GM23338 (cell line): ENCODE measurements at regions not wholly inside any gene's neighbourhood (a gene's known extent, or its start where the extent isn't known, plus 50 kb on each side); places are given as distances from the start of the nearest gene placed in this dataset.

ENCODE experiments used
- ATAC-seq: fragments of 200-7000 bp; cut with Tn5 transposase; 3 replicates; pipeline ENCODE4 v1.9.1; 2020
- DNase-seq: peaks from one replicate; pipeline ENCODE4 v3.0.0-alpha.2; 2015; ENCODE audit warnings: low spot score
- H2AFZ ChIP-seq: fragments of 200-600 bp; sonication (generic); 2 replicates; pipeline ENCODE4 v1.8.0; 2016; ENCODE audit warnings: antibody characterized with exemption, mild to moderate bottlenecking, moderate library complexity
- H3F3A ChIP-seq: fragments of 200-600 bp; sonication (generic); replicated peaks from 2 replicates; pipeline ENCODE4 v1.8.0; 2017; ENCODE audit warnings: antibody characterized with exemption, mixed run types, low read depth
- H3K27ac ChIP-seq: fragments of 200-600 bp; sonication (generic); 2 replicates; pipeline ENCODE4 v1.6.1; 2016; ENCODE audit warnings: low read depth
- H3K27me3 ChIP-seq: fragments of 200-600 bp; sonication (generic); 2 replicates; pipeline ENCODE4 v1.8.0; 2016; ENCODE audit warnings: mild to moderate bottlenecking, mixed run types, moderate library complexity; ENCODE audit not compliant: insufficient read depth
- H3K36me3 ChIP-seq: fragments of 200-600 bp; sonication (generic); 2 replicates; pipeline ENCODE4 v1.8.0; 2016; ENCODE audit warnings: mild to moderate bottlenecking; ENCODE audit not compliant: insufficient read depth
- H3K4me1 ChIP-seq: fragments of 200-600 bp; sonication (generic); 2 replicates; pipeline ENCODE4 v1.8.0; 2016; ENCODE audit warnings: mild to moderate bottlenecking, moderate library complexity; ENCODE audit not compliant: insufficient read depth
- H3K4me2 ChIP-seq: fragments of 200-600 bp; sonication (generic); 2 replicates; pipeline ENCODE4 v1.7.1; 2017; ENCODE audit warnings: mixed run types
- H3K4me3 ChIP-seq: fragments of 200-600 bp; sonication (generic); 2 replicates; pipeline ENCODE4 v1.6.1; 2016; ENCODE audit warnings: mixed run types
- H3K79me2 ChIP-seq: fragments of 200-600 bp; sonication (generic); replicated peaks from 2 replicates; pipeline ENCODE4 v1.8.0; 2017; ENCODE audit warnings: mild to moderate bottlenecking; ENCODE audit not compliant: insufficient read depth
- H3K9me2 ChIP-seq: fragments of 200-600 bp; sonication (generic); 2 replicates; pipeline ENCODE4 v1.8.0; 2017; ENCODE audit not compliant: insufficient read depth
- H4K20me1 ChIP-seq: fragments of 200-600 bp; sonication (generic); replicated peaks from 2 replicates; pipeline ENCODE4 v1.8.0; 2017; ENCODE audit warnings: mild to moderate bottlenecking; ENCODE audit not compliant: insufficient read depth
- H3K27ac Mint-ChIP-seq: 2 replicates; pipeline ENCODE4 v1.8.0; 2020; ENCODE audit warnings: inconsistent platforms, mild to moderate bottlenecking, moderate library complexity, mixed read lengths
- H3K27me3 Mint-ChIP-seq: 3 replicates; pipeline ENCODE4 v1.8.0; 2022; ENCODE audit warnings: low read depth, mild to moderate bottlenecking, moderate library complexity, mixed read lengths, inconsistent platforms; ENCODE audit not compliant: insufficient read depth, poor library complexity
- H3K36me3 Mint-ChIP-seq: 3 replicates; pipeline ENCODE4 v1.8.0; 2021; ENCODE audit warnings: low read depth, mild to moderate bottlenecking, inconsistent platforms, moderate library complexity, mixed read lengths
- H3K4me1 Mint-ChIP-seq: 3 replicates; pipeline ENCODE4 v1.8.0; 2020; ENCODE audit warnings: mild to moderate bottlenecking, inconsistent platforms, mixed read lengths
- H3K4me3 Mint-ChIP-seq: 3 replicates; pipeline ENCODE4 v1.8.0; 2021; ENCODE audit warnings: moderate library complexity, mild to moderate bottlenecking, inconsistent platforms, mixed read lengths
- H3K9me3 Mint-ChIP-seq: 3 replicates; pipeline ENCODE4 v1.8.0; 2020; ENCODE audit warnings: moderate library complexity, mild to moderate bottlenecking, inconsistent platforms, mixed read lengths
- EZH2 ChIP-seq: fragments of 200-600 bp; sonication (generic); IDR thresholded peaks from one replicate; pipeline ENCODE4 v1.8.0; 2017; ENCODE audit warnings: antibody characterized with exemption, mild to moderate bottlenecking, low read depth; ENCODE audit not compliant: unreplicated experiment
- EZH2phosphoT487 ChIP-seq: fragments of 200-600 bp; sonication (generic); IDR thresholded peaks from one replicate; pipeline ENCODE4 v1.8.1; 2018; ENCODE audit warnings: antibody characterized with exemption; ENCODE audit not compliant: unreplicated experiment
- ZNF331 ChIP-seq: fragments of 250-450 bp; sonication (Bioruptor Pico); IDR thresholded peaks from 2 replicates; pipeline ENCODE4 v1.5.0; 2020; ENCODE audit warnings: low read depth, mild to moderate bottlenecking, moderate library complexity
- TF ChIP-seq, protein P1 (sequence below): fragments of 250-450 bp; sonication (Bioruptor Pico); IDR thresholded peaks from 2 replicates; pipeline ENCODE4 v1.5.0; 2020; ENCODE audit warnings: mild to moderate bottlenecking, moderate library complexity

DNA sequence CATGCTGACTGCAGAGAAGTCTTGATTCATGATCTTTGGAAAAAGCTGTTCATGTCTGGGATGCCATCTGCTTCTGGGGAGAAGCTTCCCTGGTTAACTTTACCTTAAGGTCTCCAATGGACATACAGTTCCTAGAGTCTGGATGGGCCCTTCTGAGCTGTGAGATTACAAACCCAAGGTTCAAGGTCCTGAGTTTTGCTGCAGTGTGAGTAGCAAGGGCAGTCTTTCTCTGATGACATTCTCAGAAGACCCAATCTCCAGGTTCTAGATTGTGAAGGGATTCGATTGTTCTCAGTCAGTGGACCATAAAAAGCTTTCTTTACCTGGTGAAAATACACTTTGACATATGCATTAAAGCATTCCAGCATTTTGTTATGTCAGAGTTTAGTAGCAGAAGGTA is 179.2 kb downstream of the AASDH start:
- no peak overlapping the region for H3K27ac Mint-ChIP-seq
- H4K20me1 ChIP-seq = peaks cover 4% of the 10 kb centered on the region
- no peak for ATAC-seq
- TF ChIP-seq, protein P1, sequence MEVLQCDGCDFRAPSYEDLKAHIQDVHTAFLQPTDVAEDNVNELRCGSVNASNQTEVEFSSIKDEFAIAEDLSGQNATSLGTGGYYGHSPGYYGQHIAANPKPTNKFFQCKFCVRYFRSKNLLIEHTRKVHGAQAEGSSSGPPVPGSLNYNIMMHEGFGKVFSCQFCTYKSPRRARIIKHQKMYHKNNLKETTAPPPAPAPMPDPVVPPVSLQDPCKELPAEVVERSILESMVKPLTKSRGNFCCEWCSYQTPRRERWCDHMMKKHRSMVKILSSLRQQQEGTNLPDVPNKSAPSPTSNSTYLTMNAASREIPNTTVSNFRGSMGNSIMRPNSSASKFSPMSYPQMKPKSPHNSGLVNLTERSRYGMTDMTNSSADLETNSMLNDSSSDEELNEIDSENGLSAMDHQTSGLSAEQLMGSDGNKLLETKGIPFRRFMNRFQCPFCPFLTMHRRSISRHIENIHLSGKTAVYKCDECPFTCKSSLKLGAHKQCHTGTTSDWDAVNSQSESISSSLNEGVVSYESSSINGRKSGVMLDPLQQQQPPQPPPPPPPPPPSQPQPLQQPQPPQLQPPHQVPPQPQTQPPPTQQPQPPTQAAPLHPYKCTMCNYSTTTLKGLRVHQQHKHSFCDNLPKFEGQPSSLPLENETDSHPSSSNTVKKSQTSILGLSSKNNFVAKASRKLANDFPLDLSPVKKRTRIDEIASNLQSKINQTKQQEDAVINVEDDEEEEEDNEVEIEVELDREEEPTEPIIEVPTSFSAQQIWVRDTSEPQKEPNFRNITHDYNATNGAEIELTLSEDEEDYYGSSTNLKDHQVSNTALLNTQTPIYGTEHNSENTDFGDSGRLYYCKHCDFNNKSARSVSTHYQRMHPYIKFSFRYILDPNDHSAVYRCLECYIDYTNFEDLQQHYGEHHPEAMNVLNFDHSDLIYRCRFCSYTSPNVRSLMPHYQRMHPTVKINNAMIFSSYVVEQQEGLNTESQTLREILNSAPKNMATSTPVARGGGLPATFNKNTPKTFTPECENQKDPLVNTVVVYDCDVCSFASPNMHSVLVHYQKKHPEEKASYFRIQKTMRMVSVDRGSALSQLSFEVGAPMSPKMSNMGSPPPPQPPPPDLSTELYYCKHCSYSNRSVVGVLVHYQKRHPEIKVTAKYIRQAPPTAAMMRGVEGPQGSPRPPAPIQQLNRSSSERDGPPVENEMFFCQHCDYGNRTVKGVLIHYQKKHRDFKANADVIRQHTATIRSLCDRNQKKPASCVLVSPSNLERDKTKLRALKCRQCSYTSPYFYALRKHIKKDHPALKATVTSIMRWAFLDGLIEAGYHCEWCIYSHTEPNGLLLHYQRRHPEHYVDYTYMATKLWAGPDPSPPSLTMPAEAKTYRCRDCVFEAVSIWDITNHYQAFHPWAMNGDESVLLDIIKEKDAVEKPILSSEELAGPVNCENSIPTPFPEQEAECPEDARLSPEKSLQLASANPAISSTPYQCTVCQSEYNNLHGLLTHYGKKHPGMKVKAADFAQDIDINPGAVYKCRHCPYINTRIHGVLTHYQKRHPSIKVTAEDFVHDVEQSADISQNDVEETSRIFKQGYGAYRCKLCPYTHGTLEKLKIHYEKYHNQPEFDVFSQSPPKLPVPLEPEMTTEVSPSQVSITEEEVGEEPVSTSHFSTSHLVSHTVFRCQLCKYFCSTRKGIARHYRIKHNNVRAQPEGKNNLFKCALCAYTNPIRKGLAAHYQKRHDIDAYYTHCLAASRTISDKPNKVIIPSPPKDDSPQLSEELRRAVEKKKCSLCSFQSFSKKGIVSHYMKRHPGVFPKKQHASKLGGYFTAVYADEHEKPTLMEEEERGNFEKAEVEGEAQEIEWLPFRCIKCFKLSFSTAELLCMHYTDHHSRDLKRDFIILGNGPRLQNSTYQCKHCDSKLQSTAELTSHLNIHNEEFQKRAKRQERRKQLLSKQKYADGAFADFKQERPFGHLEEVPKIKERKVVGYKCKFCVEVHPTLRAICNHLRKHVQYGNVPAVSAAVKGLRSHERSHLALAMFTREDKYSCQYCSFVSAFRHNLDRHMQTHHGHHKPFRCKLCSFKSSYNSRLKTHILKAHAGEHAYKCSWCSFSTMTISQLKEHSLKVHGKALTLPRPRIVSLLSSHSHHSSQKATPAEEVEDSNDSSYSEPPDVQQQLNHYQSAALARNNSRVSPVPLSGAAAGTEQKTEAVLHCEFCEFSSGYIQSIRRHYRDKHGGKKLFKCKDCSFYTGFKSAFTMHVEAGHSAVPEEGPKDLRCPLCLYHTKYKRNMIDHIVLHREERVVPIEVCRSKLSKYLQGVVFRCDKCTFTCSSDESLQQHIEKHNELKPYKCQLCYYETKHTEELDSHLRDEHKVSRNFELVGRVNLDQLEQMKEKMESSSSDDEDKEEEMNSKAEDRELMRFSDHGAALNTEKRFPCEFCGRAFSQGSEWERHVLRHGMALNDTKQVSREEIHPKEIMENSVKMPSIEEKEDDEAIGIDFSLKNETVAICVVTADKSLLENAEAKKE (CRISPR knock-in tag) = no peak
- TF ChIP-seq ZNF331 (CRISPR knock-in tag) (no peak), EZH2phosphoT487 (no peak)
- no peak overlapping the region for H2AFZ ChIP-seq
- 0 out of 2 replicates have a peak, but pooled peaks cover 4% of the 10 kb centered on the region for H3K36me3 ChIP-seq
- no peak overlapping the region for H3K4me2 ChIP-seq
- H3K27ac ChIP-seq = no peak overlapping the region
- no peaks in the 10 kb centered on the region for H3K79me2 ChIP-seq
- no peaks in the 10 kb centered on the region for H3F3A ChIP-seq
- H3K9me2 ChIP-seq = no peaks in the 10 kb centered on the region; the same call in 1 of the 2 replicates
- no peak overlapping the region for H3K4me3 ChIP-seq
- DNase-seq = no peak
- peaks cover 31% of the 10 kb centered on the region for H3K36me3 Mint-ChIP-seq
- peaks cover 11% of the 10 kb centered on the region for H3K27me3 Mint-ChIP-seq
- no peak overlapping the region for H3K4me3 Mint-ChIP-seq
- H3K4me1 ChIP-seq = peaks cover 3% of the 10 kb centered on the region; the same call in 1 of the 2 replicates
- H3K4me1 Mint-ChIP-seq = peaks cover 2% of the 10 kb centered on the region; the same call in 2 of the 3 replicates
- H3K9me3 Mint-ChIP-seq = peaks cover 33% of the 10 kb centered on the region
- H3K27me3 ChIP-seq = peaks cover 74% of the 10 kb centered on the region

DNA sequence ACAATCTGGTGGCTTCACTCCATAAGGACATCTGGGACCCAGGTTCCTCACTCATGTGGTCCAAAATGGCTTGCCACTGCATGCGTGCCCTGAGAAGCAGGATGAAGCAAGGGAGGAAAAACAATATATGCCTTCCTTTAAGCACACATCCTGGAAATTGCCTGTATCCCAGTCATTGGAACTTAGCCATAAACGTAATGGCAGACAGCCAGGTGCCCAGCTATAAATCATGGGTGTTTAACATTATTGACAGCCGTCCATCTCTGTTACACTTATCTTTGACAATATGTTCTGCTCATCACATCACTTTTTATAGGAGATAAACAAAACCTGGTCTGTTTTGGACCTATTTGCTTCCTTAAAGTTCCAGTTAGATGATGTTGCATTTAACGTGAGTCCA is 181.0 kb downstream of the AASDH start:
- peaks cover 6% of the 10 kb centered on the region for H3K27me3 Mint-ChIP-seq

More for the DNA sequence above, 181.0 kb downstream of the AASDH start:
- Mint-ChIP-seq H3K36me3 (peaks cover 16% of the 10 kb centered on the region), H3K4me3 (no peak overlapping the region), H3K27ac (no peak overlapping the region), H3K4me1 (peaks cover 2% of the 10 kb centered on the region; the same call in 2 of the 3 replicates), H3K9me3 (peaks cover 16% of the 10 kb centered on the region)
- Histone ChIP-seq H3K9me2 (no peaks in the 10 kb centered on the region), H2AFZ (no peak overlapping the region), H3K36me3 (no peaks in the 10 kb centered on the region), H3K4me3 (no peak overlapping the region), H3F3A (no peaks in the 10 kb centered on the region), H4K20me1 (peaks cover 4% of the 10 kb centered on the region), H3K4me2 (no peak overlapping the region), H3K79me2 (no peaks in the 10 kb centered on the region), H3K27me3 (peaks cover 56% of the 10 kb centered on the region), H3K4me1 (peaks cover 3% of the 10 kb centered on the region; the same call in 1 of the 2 replicates), H3K27ac (no peak overlapping the region)
- TF ChIP-seq EZH2 = no peak
- DNase-seq (no peak), ATAC-seq (no peak)
